Astrocyte of the cerebellum (primary cell): ENCODE measurements at regions not wholly inside any gene's neighbourhood (a gene's known extent, or its start where the extent isn't known, plus 50 kb on each side); places are given as distances from the start of the nearest gene placed in this dataset.

Source experiments
- DNase-seq: peaks from one replicate; pipeline ENCODE4 v3.0.0-alpha.2; 2011; ENCODE audit warnings: low read depth
- H3K4me3 ChIP-seq: 2 replicates; pipeline ENCODE4 v1.5.1; 2011; ENCODE audit warnings: mild to moderate bottlenecking, low read depth, low read length, moderate library complexity
- in situ Hi-C: cut with HindIII; loops from 2 replicates; pipeline ENCODE4 v1.10.0; 2017; ENCODE audit warnings: low sequenced_read_pairs
- TF ChIP-seq, protein P1 (sequence below): IDR thresholded peaks from 2 replicates; pipeline ENCODE4 v1.5.1; 2012; ENCODE audit warnings: low read length, low read depth, moderate library complexity, mild to moderate bottlenecking; ENCODE audit errors: missing control alignments

DNA sequence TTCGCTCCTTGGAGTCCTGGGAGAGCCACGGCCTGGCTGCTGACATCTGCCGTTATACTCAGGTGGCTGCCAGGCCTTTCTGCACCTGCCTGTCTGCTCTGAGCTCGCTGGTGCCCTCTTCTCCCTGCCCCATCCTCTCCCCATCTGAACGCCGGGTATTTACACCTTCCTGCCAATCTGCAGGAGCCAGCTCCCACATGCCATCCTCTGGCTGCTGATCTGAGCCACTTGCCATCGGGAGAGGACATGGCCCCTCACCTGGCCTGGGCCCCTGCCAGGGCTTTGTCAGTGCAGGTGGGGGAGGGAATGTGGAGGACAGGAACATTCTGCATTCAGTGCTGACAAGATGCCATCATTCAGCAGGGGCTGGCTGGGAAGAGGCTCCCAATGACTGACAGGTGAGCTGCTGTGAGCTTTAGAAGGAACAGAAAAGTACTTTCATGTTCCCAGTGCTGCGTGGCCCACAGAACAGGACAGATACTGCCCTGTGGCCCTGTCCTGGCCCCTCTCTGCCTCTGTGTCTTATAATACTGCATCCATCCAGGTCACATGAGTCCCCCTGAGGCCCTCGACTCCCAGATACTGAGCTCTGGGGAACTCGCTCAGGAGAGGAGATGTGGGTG is 96.3 kb upstream of the ZNF469 start:
- TF ChIP-seq, protein P1, sequence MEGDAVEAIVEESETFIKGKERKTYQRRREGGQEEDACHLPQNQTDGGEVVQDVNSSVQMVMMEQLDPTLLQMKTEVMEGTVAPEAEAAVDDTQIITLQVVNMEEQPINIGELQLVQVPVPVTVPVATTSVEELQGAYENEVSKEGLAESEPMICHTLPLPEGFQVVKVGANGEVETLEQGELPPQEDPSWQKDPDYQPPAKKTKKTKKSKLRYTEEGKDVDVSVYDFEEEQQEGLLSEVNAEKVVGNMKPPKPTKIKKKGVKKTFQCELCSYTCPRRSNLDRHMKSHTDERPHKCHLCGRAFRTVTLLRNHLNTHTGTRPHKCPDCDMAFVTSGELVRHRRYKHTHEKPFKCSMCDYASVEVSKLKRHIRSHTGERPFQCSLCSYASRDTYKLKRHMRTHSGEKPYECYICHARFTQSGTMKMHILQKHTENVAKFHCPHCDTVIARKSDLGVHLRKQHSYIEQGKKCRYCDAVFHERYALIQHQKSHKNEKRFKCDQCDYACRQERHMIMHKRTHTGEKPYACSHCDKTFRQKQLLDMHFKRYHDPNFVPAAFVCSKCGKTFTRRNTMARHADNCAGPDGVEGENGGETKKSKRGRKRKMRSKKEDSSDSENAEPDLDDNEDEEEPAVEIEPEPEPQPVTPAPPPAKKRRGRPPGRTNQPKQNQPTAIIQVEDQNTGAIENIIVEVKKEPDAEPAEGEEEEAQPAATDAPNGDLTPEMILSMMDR = no peak
- DNase-seq = no peak
- H3K4me3 ChIP-seq = no peak overlapping the region
- in situ Hi-C loops = no loop called here

DNA sequence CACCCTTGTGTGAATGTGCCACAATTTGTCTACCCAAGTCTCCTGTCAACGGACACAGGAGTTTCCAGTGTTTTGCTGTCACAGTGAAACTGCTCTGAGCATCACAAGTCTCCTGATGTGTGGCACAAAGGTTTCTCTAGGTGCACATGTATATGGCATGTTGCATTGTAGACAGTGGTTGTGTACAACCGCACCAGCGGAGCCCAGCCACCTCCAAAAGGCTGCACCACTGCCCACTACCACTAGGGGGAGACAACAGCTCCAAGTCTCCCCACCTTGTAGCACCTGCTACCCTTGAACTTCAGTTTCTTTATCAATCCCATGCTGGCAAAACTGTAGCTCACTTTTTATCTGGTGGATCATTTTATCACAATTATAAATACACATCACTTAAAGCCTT is 95.5 kb upstream of the ZNF469 start:
- TF ChIP-seq, protein P1 = peak; percentile 55
- no peak for DNase-seq
- in situ Hi-C loops = no loop called here
- no peak overlapping the region for H3K4me3 ChIP-seq

DNA sequence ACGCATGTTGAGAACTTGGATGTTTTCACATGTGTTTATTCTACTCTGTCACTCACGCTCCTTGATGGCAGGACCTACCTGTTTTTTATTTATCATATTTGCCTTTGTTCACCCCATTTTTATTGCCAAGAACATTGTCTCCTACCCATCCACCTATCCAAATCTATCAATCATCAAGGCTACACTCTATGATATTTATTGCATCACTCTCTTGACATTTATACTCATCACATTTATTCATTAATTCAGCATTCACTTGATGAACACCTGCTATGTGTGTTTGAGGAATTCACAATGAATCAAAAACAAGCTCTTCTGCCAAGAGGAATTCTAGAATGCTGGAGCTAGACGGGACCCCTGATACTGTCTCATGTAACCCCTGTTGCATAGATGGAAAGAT is 94.5 kb upstream of the ZNF469 start:
- TF ChIP-seq, protein P1 = no peak
- in situ Hi-C loops = no loop called here
- H3K4me3 ChIP-seq = no peak overlapping the region
- DNase-seq = no peak

DNA sequence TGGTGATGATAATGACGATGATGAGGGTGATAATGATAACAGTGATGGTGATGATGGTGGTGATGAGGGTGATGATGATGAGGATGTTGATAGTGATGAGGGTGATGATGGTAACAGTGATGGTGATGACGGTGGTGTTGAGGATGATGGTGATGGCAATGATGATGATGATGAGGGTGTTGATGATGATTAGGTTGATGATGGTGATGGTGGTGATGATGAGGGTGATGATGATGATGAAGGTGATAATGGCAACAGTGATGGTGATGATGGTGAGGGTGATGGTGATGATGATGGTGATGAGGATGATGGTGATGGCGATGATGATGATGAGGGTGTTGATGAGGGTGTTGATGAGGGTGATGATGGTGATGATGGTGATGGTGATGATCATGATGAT is 93.8 kb upstream of the ZNF469 start:
- no peak for DNase-seq
- in situ Hi-C loops = no loop called here
- no peak overlapping the region for H3K4me3 ChIP-seq
- TF ChIP-seq, protein P1 = no peak

DNA sequence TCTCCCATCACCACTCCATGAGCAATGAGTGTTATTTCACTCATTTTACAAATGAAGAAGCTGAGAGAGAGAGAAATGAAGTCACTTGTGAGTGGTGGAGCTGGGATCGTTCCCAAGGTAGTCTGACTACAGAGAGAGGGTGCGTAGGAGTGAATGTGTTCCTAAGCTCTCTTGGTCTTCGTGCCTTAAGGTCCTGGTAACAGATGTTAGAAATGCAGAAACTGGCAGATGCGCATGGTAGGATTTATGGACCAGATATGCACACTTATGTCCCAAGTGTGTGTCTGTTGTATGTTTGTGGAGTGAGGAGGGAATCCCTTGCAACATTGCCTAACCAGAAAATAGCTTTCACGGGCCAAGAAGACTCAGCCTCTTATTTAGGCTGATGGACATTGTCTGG is 93.2 kb upstream of the ZNF469 start:
- H3K4me3 ChIP-seq = no peak overlapping the region
- DNase-seq = no peak
- in situ Hi-C loops = no loop called here
- TF ChIP-seq, protein P1 = no peak

DNA sequence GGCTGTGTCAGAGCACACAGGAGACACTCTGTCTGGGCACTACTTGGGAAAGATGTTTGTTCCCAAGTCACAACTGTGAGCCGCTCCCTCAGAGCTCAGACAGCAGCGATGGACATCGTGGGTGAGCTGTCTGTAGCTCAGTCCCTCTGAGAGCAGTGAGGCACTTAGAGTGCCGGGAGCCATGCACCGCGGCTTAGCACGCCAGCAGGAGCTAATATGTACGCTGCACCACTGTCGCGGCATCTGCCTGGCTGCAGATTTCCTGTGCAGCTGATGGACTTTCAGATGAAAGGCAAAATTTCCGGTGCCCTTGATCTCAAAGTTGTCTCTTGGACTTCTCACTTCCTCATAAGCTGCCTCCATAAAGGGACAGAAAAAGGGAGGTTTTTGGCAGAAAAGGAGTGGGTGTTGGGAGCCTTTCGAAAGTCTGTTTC is 92.8 kb upstream of the ZNF469 start:
- no peak for DNase-seq
- H3K4me3 ChIP-seq = no peak overlapping the region
- in situ Hi-C loops = no loop called here
- TF ChIP-seq, protein P1 = no peak
